ENCODE measurements at regions not wholly inside any gene's neighbourhood (a gene's known extent, or its start where the extent isn't known, plus 50 kb on each side); places are given as distances from the start of the nearest gene placed in this dataset.

DNA sequence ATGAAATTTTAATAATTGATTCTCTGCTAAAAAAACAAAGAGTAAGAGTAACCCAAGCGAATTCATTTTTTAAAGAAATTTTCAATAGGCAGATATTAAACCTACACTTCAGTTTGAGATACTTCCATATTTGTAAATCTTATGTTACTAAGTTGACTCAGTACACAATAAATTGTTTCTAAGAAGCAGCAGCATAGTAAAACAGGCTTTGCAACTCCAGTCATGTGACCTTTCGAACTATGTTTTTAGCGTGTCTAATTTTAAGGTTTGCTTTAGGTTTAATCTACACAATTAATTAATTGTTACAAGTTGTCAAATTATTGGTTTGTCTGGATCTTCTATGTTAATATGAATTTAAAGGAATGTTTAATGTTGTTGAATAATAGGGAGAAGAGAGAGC, 708.9 kb upstream of the CITED2 start:
- DNase-seq (ENCODE audit: low spot score) = no peak
- TF ChIP-seq, protein P1, sequence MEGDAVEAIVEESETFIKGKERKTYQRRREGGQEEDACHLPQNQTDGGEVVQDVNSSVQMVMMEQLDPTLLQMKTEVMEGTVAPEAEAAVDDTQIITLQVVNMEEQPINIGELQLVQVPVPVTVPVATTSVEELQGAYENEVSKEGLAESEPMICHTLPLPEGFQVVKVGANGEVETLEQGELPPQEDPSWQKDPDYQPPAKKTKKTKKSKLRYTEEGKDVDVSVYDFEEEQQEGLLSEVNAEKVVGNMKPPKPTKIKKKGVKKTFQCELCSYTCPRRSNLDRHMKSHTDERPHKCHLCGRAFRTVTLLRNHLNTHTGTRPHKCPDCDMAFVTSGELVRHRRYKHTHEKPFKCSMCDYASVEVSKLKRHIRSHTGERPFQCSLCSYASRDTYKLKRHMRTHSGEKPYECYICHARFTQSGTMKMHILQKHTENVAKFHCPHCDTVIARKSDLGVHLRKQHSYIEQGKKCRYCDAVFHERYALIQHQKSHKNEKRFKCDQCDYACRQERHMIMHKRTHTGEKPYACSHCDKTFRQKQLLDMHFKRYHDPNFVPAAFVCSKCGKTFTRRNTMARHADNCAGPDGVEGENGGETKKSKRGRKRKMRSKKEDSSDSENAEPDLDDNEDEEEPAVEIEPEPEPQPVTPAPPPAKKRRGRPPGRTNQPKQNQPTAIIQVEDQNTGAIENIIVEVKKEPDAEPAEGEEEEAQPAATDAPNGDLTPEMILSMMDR (IDR thresholded peaks at IDR 0.05; ENCODE audit: borderline replicate concordance, control extremely low read depth, extremely low read depth, insufficient read depth, missing control alignments) = no peak
- in situ Hi-C loops (cut with MboI; ENCODE audit: low sequenced_read_pairs, unreplicated experiment) = no loop called here

DNA sequence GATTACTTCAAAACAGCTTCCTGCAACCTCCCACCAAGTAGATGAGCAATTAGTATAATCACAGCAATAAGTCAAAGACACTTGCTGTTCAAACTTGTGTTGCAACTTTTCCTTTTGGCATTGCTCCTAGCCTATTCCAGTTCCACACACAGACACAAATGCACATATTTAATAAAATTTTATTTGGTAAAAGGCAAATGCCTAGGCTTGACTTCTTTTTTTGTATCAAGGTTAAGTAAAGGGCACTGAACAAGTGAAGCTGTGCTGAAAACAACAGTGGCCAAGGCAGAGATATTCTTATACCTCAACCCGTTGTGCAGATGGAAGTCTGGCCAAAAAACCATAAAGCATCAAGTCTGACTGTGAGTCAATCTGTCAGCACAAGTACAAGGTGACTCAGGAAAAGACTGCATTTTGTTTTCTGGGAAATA, 708.4 kb upstream of the CITED2 start:
- in situ Hi-C loops (cut with MboI; ENCODE audit: low sequenced_read_pairs, unreplicated experiment) = no loop called here
- no peak for DNase-seq (ENCODE audit: low spot score)
- TF ChIP-seq, protein P1 (IDR thresholded peaks at IDR 0.05; ENCODE audit: borderline replicate concordance, control extremely low read depth, extremely low read depth, insufficient read depth, missing control alignments) = no peak

DNA sequence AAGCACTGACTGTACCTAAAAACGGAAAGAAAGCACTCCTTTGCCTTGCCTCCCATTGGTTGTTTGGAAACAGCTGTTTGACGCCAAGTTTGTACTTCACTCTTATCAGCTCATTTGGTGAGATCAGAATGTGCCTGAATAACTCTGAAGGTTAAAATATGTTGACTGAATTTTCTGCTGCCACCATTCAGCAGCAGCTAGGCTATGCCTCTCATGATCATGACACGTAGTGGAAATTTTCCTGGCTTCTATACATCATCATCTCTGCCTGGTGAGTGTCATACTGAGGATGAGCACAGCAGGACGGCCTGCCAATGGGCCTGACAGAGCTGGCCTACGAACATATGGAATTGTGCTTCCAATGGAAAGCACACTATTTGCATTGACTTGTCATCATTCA, 704.9 kb upstream of the CITED2 start:
- no peak for DNase-seq (ENCODE audit: low spot score)
- in situ Hi-C loops (cut with MboI; ENCODE audit: low sequenced_read_pairs, unreplicated experiment) = no loop called here
- TF ChIP-seq, protein P1 (IDR thresholded peaks at IDR 0.05; ENCODE audit: borderline replicate concordance, control extremely low read depth, extremely low read depth, insufficient read depth, missing control alignments) = no peak

DNA sequence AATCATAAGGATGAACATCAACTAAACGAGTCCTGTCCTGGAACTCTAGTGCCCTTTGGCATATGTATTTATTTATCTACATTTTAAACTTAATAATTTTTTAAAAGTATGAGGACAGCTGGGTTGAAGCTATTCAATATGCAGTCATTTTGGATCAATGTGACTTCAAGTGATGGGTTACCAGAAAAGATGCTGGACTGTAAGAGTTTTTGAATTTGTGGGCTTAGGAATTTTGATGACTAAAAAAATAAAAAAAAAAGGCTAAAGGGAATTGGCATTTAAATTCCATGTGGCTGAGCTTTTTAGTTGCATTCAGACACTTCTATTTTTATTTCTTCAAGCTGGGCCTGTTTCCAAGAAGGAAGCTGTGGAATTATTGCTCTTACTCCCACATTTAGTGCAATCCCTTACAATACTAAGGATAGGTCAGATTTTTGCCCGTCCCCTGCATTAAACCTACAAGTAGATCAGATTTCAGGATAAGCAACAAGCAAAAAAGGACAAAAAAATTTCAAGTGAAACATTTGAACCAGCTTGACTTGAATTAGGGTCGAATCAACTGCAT, 704.2 kb upstream of the CITED2 start:
- DNase-seq (ENCODE audit: low spot score) = no peak
- in situ Hi-C loops (cut with MboI; ENCODE audit: low sequenced_read_pairs, unreplicated experiment) = no loop called here
- TF ChIP-seq, protein P1 (IDR thresholded peaks at IDR 0.05; ENCODE audit: borderline replicate concordance, control extremely low read depth, extremely low read depth, insufficient read depth, missing control alignments) = no peak

DNA sequence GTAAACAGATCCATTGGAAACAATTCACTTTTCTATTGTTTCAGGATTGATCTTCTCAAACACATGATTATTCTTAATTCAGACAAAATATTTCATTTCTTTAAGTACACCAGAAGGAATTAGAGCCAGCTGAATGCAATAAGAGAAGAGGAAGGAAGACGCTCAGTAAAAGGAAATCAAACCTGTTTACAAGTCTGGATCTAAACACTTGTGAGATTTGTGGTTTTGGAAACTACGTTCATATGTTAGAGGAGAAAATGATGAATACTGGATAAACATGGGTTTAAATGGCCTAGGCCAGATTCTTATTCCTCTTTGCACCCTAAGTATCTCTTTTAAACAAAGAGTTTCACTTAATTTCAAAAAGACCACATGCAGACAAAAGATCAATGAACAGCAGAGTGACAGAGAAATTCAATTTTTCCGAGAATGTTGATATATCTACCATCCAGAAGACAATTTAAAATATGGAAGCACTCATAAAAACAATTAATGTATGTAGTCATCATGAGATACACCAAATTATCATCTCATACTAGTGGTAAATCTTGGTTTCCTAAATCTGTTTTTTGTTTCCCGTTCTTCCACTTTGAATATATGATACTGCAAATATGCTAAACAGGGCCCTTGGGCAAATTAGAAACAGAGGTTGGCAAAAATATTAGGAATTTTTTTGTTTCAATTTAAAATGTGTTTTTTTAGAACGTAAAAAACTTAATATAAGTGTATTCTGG, 703.5 kb upstream of the CITED2 start:
- in situ Hi-C loops (cut with MboI; ENCODE audit: low sequenced_read_pairs, unreplicated experiment) = no loop called here
- DNase-seq (ENCODE audit: low spot score) = no peak
- TF ChIP-seq, protein P1 (IDR thresholded peaks at IDR 0.05; ENCODE audit: borderline replicate concordance, control extremely low read depth, extremely low read depth, insufficient read depth, missing control alignments) = no peak

DNA sequence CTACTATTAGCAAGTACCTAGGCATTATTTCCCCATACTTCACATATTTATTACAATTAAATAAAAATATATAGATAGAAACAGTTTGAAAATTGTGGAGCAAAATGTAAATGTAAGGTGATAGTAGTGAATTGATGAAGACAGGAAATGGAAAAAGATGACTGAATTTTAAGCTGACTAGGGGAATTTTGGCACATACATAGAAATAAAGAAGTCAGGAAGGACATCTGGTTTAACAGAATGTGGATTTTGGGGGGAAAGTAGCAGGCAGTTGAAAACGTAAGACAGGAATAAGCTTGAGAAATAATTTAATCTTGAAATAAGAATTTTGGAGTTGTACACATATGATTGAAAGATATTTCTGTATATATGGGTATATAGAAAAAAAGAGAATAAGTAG, 701.7 kb upstream of the CITED2 start:
- in situ Hi-C loops (cut with MboI; ENCODE audit: low sequenced_read_pairs, unreplicated experiment) = no loop called here
- DNase-seq (ENCODE audit: low spot score) = no peak
- TF ChIP-seq, protein P1 (IDR thresholded peaks at IDR 0.05; ENCODE audit: borderline replicate concordance, control extremely low read depth, extremely low read depth, insufficient read depth, missing control alignments) = no peak
